CD4-positive, CD25-positive, alpha-beta regulatory T cell (primary cell): ENCODE measurements at regions not wholly inside any gene's neighbourhood (a gene's known extent, or its start where the extent isn't known, plus 50 kb on each side); places are given as distances from the start of the nearest gene placed in this dataset.

Experiments used
- ATAC-seq, 2 donors: fragments of 150-1000 bp; cut with Tn5 transposase; one replicate each; pipeline ENCODE4 v1.10.0; 2021; ENCODE audit warnings: low read depth in 2 of 2, moderate number of reproducible peaks in 2 of 2, moderate library complexity in 1 of 2
- DNase-seq, 3 donors: peaks; one replicate each; pipeline versions ENCODE4 v3.0.0 to v3.0.0-alpha.2; 2012 to 2022; ENCODE audit warnings: mixed read lengths in 1 of 3
- H3K27ac ChIP-seq: one replicate; pipeline ENCODE4 v1.7.0; 2013; ENCODE audit warnings: mild to moderate bottlenecking, low read length; ENCODE audit not compliant: insufficient read depth, poor library complexity, severe bottlenecking
- H3K27me3 ChIP-seq: one replicate; pipeline ENCODE4 v1.7.0; 2013; ENCODE audit warnings: low read length; ENCODE audit not compliant: control insufficient read depth, insufficient read depth
- H3K36me3 ChIP-seq: one replicate; pipeline ENCODE4 v1.7.0; 2013; ENCODE audit warnings: mild to moderate bottlenecking, low read length, moderate library complexity; ENCODE audit not compliant: control insufficient read depth, insufficient read depth
- H3K4me1 ChIP-seq: 2 replicates; pipeline ENCODE4 v1.7.0; 2013; ENCODE audit warnings: mild to moderate bottlenecking, low read length; ENCODE audit not compliant: insufficient read depth, control insufficient read depth, poor library complexity, severe bottlenecking
- H3K4me3 ChIP-seq: one replicate; pipeline ENCODE4 v1.7.0; 2013; ENCODE audit warnings: low read depth, mild to moderate bottlenecking, low read length, moderate library complexity
- H3K9me3 ChIP-seq, 2 experiments: 1 replicate in 1 of 2; 2 replicates in 1 of 2; pipeline ENCODE4 v1.7.0; 2013; ENCODE audit warnings: low read length in 2 of 2, mild to moderate bottlenecking in 1 of 2, moderate library complexity in 1 of 2; ENCODE audit not compliant: control insufficient read depth in 2 of 2
- H3K27ac Mint-ChIP-seq, 3 donors: one replicate each; pipeline ENCODE4 v1.8.0; 2020 to 2022; ENCODE audit warnings: mild to moderate bottlenecking in 3 of 3, mixed read lengths in 3 of 3, moderate library complexity in 2 of 3
- H3K27me3 Mint-ChIP-seq: one replicate; pipeline ENCODE4 v1.8.0; 2022; ENCODE audit warnings: mild to moderate bottlenecking, mixed read lengths
- H3K36me3 Mint-ChIP-seq: one replicate; pipeline ENCODE4 v1.8.0; 2020; ENCODE audit warnings: mixed read lengths
- H3K4me1 Mint-ChIP-seq, 4 donors: one replicate each; pipeline ENCODE4 v1.8.0; 2020 to 2022; ENCODE audit warnings: mixed read lengths in 4 of 4, mild to moderate bottlenecking in 1 of 4
- H3K4me3 Mint-ChIP-seq, 4 donors: one replicate each; pipeline ENCODE4 v1.8.0; 2020 to 2022; ENCODE audit warnings: mild to moderate bottlenecking in 4 of 4, mixed read lengths in 4 of 4, moderate library complexity in 3 of 4
- H3K9me3 Mint-ChIP-seq, 7 donors: one replicate each; pipeline ENCODE4 v1.8.0; 2020 to 2022; ENCODE audit warnings: mixed read lengths in 7 of 7, mild to moderate bottlenecking in 3 of 7, moderate library complexity in 2 of 7

DNA sequence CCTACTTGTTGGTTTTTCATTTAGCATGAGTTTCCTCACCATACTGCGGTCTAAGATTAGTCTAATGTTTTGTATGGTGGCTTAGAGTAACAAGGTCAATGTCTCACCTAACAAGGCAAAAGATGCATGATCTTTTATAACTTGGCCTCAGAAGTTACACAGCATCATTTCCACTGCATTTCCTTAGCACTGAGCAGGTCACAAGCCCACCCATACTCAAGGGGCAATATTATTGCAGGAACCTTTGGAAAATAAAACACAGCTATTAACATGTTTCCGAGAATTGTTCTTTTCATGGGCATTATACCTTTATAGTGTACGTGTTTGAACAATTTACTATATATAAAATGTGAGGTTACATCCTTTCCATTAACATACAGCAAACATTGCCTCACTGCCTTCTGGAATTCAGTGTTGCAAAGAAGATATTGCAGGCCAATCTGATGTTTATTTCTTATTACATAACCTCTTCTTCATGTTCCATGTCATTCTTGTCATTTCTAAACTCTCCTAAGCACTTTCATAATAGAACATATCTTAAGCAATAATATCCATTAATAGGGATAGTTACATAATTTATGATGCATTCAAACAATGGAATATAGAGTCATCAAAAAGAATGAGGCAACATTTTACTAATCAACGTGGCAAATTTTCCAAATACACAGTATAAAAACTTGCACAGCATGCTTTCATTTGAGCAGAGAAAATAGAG, 153.8 kb downstream of the AREG start:
- no peak overlapping the region for H3K27ac ChIP-seq
- no peaks in the 10 kb centered on the region for H3K36me3 ChIP-seq
- no peak overlapping the region for H3K27ac Mint-ChIP-seq
- no peaks in the 10 kb centered on the region for H3K27me3 ChIP-seq
- H3K4me1 ChIP-seq, result no peaks in the 10 kb centered on the region
- no peak overlapping the region for H3K4me3 Mint-ChIP-seq
- H3K9me3 ChIP-seq, result peaks cover 0 to 6% of the 10 kb centered on the region in 2 experiments
- H3K4me3 ChIP-seq, result no peak overlapping the region
- peaks cover 0 to 17% (median 2%) of the 10 kb centered on the region in 7 donors for H3K9me3 Mint-ChIP-seq
- DNase-seq, result no peak
- no peak for ATAC-seq
- H3K4me1 Mint-ChIP-seq, result no peaks in the 10 kb centered on the region
- no peaks in the 10 kb centered on the region for H3K36me3 Mint-ChIP-seq
- no peaks in the 10 kb centered on the region for H3K27me3 Mint-ChIP-seq

DNA sequence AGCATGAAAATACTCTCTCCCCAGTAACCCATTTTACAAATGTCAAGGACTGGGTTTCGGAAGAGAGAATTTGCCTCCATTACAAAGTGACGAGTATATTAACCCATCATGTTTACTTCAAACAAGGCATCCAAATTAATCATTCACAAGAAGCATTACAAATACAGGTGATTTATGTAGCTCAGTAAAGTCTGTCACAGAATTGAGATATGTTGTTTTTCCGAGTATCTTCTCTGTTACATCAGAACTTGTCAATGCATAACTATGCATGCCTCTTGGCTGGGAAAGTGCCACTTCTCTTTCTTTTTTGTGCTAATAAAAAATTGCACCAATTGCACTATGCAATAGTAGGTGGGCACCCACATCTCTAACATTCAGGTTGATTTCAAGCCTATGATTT, 158.2 kb downstream of the AREG start:
- Mint-ChIP-seq H3K27ac (no peak overlapping the region), H3K27me3 (no peaks in the 10 kb centered on the region), H3K4me1 (no peaks in the 10 kb centered on the region), H3K36me3 (no peaks in the 10 kb centered on the region), H3K4me3 (no peak overlapping the region), H3K9me3 (peaks cover 0 to 4% (median 0%) of the 10 kb centered on the region in 7 donors)
- H3K27me3 ChIP-seq, result no peaks in the 10 kb centered on the region
- H3K36me3 ChIP-seq, result no peaks in the 10 kb centered on the region
- no peak for ATAC-seq
- no peak for DNase-seq
- H3K4me1 ChIP-seq, result no peaks in the 10 kb centered on the region
- H3K4me3 ChIP-seq, result no peak overlapping the region
- no peak overlapping the region for H3K27ac ChIP-seq
- no peaks in the 10 kb centered on the region for H3K9me3 ChIP-seq

DNA sequence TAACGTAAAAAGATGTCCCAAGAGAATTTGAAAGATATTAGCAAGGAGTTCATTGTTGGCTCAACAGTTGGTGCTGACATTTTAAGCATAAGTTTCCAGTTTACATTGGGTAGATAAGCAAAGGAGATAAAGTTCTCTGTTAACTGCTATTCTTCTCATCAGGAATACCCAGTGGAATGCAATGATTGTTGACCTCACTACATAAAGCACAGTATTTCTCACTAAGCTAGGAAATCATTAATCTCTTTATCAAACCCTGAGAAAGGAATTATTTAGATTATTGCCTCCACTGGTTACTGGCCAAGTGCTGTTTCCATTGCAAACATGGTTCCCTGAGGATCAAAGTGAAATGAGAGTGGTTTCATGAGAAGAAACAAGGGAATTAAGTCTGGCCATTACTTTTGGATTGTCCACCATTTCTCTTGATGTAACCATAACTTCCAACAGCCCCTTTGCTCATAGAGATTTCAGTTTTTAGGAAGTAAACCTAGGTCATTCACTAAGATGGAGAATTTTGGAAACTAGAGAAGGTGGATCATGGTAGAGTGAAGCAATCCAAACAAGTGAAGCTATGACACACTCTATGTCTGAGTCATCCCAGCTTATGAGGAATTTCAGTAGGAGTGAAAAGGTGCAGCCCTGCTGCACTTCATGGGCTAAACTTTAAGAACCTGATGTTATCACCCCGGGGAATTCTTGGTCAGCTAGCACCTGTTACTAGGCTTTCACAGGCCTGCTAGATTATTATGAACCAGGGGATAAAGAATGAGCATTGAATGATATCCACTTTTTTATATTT, 163.4 kb downstream of the AREG start:
- Histone ChIP-seq H3K27me3 (no peaks in the 10 kb centered on the region), H3K9me3 (no peaks in the 10 kb centered on the region), H3K4me3 (no peak overlapping the region), H3K36me3 (no peaks in the 10 kb centered on the region), H3K27ac (no peak overlapping the region), H3K4me1 (no peaks in the 10 kb centered on the region)
- Mint-ChIP-seq H3K27me3 (peaks cover 4% of the 10 kb centered on the region), H3K4me3 (no peak overlapping the region), H3K36me3 (no peaks in the 10 kb centered on the region), H3K9me3 (peaks cover 0 to 3% (median 0%) of the 10 kb centered on the region in 7 donors), H3K4me1 (no peaks in the 10 kb centered on the region), H3K27ac (no peak overlapping the region)
- no peak for DNase-seq
- no peak for ATAC-seq

DNA sequence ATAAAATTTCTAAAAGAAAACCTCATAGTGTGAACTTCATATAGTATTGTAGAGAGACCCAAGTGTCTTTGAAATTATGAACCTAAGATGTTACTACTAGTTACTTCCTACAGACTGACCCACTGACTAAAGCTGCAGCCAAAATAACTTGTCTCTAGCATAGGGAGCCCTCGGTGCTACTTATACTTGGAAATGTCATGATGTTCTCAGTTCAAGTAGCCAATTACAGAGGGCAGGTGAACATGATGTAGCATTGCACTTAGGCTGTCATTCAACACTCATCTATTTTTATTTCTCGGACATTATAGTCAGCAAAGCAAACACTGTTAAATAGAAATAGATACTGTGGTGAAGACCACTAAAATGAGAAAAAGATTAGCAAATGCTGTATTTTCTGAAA, 165.6 kb downstream of the AREG start:
- no peak overlapping the region for H3K4me3 ChIP-seq
- no peaks in the 10 kb centered on the region for H3K36me3 Mint-ChIP-seq
- ATAC-seq (no peak), DNase-seq (no peak)
- H3K9me3 Mint-ChIP-seq, result peaks cover 0 to 7% (median 0%) of the 10 kb centered on the region in 7 donors
- H3K9me3 ChIP-seq, result no peaks in the 10 kb centered on the region
- no peaks in the 10 kb centered on the region for H3K27me3 ChIP-seq
- H3K27ac Mint-ChIP-seq, result no peak overlapping the region
- no peak overlapping the region for H3K4me3 Mint-ChIP-seq
- no peak overlapping the region for H3K27ac ChIP-seq
- peaks cover 8% of the 10 kb centered on the region for H3K27me3 Mint-ChIP-seq
- H3K4me1 ChIP-seq, result no peaks in the 10 kb centered on the region
- no peaks in the 10 kb centered on the region for H3K36me3 ChIP-seq
- no peaks in the 10 kb centered on the region for H3K4me1 Mint-ChIP-seq

DNA sequence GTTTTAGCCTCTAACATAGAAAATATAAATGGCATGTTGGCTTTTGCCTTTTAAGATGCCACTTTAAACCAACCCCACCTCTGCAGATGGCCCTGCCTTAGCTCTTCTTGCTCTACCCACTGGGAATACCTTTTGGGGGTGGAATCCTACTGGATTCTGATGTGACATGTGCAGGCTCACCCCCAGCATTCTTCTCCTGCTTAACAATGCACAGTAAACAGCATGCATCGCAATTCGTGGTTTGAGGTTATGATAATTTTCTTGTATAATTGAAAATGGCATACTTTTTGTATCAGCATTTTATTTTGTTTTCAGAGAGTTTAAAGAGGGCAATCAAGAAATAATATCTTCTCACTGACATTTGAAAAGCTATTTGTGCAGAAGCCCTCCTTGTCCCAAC, 167.9 kb downstream of the AREG start:
- Mint-ChIP-seq H3K4me3 (no peak overlapping the region), H3K36me3 (no peaks in the 10 kb centered on the region), H3K27ac (no peak overlapping the region), H3K9me3 (peaks cover 0 to 7% (median 0%) of the 10 kb centered on the region in 7 donors), H3K27me3 (peaks cover 8% of the 10 kb centered on the region), H3K4me1 (no peaks in the 10 kb centered on the region)
- no peaks in the 10 kb centered on the region for H3K27me3 ChIP-seq
- H3K36me3 ChIP-seq, result no peaks in the 10 kb centered on the region
- no peaks in the 10 kb centered on the region for H3K9me3 ChIP-seq
- H3K27ac ChIP-seq, result no peak overlapping the region
- no peak overlapping the region for H3K4me3 ChIP-seq
- DNase-seq, result no peak
- no peak for ATAC-seq
- H3K4me1 ChIP-seq, result no peaks in the 10 kb centered on the region

DNA sequence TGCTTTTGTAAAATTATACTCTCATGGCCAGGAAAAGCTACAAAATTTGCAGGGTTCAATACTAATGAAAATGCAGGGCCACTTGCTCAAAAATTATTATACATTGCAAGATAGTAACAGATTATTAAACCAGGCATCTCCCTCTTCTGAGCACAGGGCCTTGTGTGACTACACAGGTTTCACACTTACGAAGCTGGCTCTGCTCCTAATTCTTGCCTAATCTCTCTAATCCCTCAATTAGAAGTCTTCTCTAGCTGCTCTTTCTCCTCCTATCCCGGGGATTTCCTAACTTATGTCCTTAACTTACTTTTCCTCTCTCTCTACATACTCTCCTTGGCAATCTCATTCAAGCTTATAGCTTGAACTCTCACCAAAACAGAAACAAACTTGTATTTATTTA, 168.3 kb downstream of the AREG start:
- Histone ChIP-seq H3K4me3 (no peak overlapping the region), H3K9me3 (no peaks in the 10 kb centered on the region), H3K4me1 (no peaks in the 10 kb centered on the region), H3K27ac (no peak overlapping the region), H3K27me3 (no peaks in the 10 kb centered on the region), H3K36me3 (no peaks in the 10 kb centered on the region)
- no peak overlapping the region for H3K27ac Mint-ChIP-seq
- no peaks in the 10 kb centered on the region for H3K36me3 Mint-ChIP-seq
- peaks cover 8% of the 10 kb centered on the region for H3K27me3 Mint-ChIP-seq
- no peaks in the 10 kb centered on the region for H3K4me1 Mint-ChIP-seq
- H3K9me3 Mint-ChIP-seq, result peaks cover 0 to 7% (median 0%) of the 10 kb centered on the region in 7 donors
- no peak for DNase-seq
- no peak overlapping the region for H3K4me3 Mint-ChIP-seq
- ATAC-seq, result no peak

DNA sequence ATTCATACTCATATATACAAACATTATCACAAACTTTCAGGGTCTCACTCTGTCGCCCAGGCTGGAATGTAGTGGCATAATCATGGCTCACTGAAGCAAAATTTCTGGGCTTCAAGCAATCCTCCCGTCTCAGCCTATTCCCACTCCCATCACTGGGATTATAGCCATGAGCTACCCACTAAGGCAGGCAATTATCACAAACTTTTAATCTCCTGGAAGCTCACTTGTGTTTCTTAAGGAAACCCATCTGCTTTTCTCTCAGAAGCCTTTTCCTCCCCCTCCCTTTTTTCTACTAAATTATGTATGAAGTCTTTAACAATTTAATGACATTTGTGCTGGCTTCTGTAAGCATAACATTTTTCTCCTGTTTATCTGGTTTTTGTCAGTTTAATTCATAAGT, 170.5 kb downstream of the AREG start:
- no peaks in the 10 kb centered on the region for H3K4me1 ChIP-seq
- H3K27me3 Mint-ChIP-seq, result peaks cover 4% of the 10 kb centered on the region
- no peaks in the 10 kb centered on the region for H3K27me3 ChIP-seq
- ATAC-seq (no peak), DNase-seq (no peak)
- H3K36me3 ChIP-seq, result no peaks in the 10 kb centered on the region
- no peak overlapping the region for H3K27ac ChIP-seq
- H3K9me3 Mint-ChIP-seq, result peaks cover 0 to 7% (median 2%) of the 10 kb centered on the region in 7 donors
- H3K9me3 ChIP-seq, result no peaks in the 10 kb centered on the region
- no peak overlapping the region for H3K4me3 Mint-ChIP-seq
- no peaks in the 10 kb centered on the region for H3K4me1 Mint-ChIP-seq
- H3K4me3 ChIP-seq, result no peak overlapping the region
- no peaks in the 10 kb centered on the region for H3K36me3 Mint-ChIP-seq
- no peak overlapping the region for H3K27ac Mint-ChIP-seq

DNA sequence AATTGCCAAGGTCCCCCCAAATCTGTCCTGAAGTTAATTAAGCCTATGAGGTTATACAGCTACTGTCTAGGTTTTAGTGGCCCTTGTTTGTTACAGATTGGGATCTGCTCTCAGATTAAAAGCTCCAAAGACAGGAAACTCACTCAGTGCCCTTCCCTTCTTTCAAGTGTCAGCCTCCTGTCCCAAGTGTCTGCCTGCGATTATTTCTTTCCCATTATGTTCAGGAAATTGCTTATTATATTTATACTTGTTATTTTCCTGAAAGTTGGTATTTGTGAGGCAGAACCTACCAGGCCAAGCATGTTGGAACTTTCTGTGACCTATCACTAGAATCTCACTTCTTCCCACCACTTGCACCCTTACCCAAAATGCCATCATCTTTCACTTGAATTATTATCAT, 173.2 kb downstream of the AREG start:
- H3K4me3 Mint-ChIP-seq, result no peak overlapping the region
- Histone ChIP-seq H3K4me3 (no peak overlapping the region), H3K9me3 (no peaks in the 10 kb centered on the region), H3K36me3 (no peaks in the 10 kb centered on the region), H3K4me1 (no peaks in the 10 kb centered on the region), H3K27ac (no peak overlapping the region), H3K27me3 (no peaks in the 10 kb centered on the region)
- H3K36me3 Mint-ChIP-seq, result no peaks in the 10 kb centered on the region
- peaks cover 0 to 4% (median 2%) of the 10 kb centered on the region in 7 donors for H3K9me3 Mint-ChIP-seq
- DNase-seq, result no peak
- peaks cover 4% of the 10 kb centered on the region for H3K27me3 Mint-ChIP-seq
- H3K27ac Mint-ChIP-seq, result no peak overlapping the region
- ATAC-seq, result no peak
- no peaks in the 10 kb centered on the region for H3K4me1 Mint-ChIP-seq
